Kidney epithelial cell (primary cell): ENCODE measurements at regions not wholly inside any gene's neighbourhood (a gene's known extent, or its start where the extent isn't known, plus 50 kb on each side); places are given as distances from the start of the nearest gene placed in this dataset.

ENCODE experiments used
- DNase-seq: peaks from one replicate; pipeline ENCODE4 v3.0.0-alpha.2; 2010; ENCODE audit warnings: low read depth
- H3K27me3 ChIP-seq: 2 replicates; pipeline ENCODE4 v1.6.0; 2011; ENCODE audit warnings: low read length; ENCODE audit not compliant: control insufficient read depth, insufficient read depth
- H3K36me3 ChIP-seq: 2 replicates; pipeline ENCODE4 v1.5.1; 2011; ENCODE audit warnings: low read length; ENCODE audit not compliant: control insufficient read depth, insufficient read depth
- H3K4me3 ChIP-seq: 2 replicates; pipeline ENCODE4 v1.5.1; 2011; ENCODE audit warnings: low read depth, mild to moderate bottlenecking, control low read depth, low read length
- CTCF ChIP-seq: IDR thresholded peaks from 2 replicates; pipeline ENCODE4 v1.5.1; 2011; ENCODE audit warnings: mild to moderate bottlenecking, moderate library complexity, low read length, control low read depth, inconsistent platforms; ENCODE audit not compliant: insufficient read depth, poor library complexity, severe bottlenecking

- Histone ChIP-seq H3K36me3 (no peaks in the 10 kb centered on the region), H3K27me3 (no peaks in the 10 kb centered on the region), H3K4me3 (no peak overlapping the region)
- DNase-seq, result no peak
- no peak for TF ChIP-seq CTCF
These were observed 118.3 kb upstream of the SOX6 start for GRCh38 chr11:16474659-16475058.

- no peaks in the 10 kb centered on the region for H3K36me3 ChIP-seq
- TF ChIP-seq CTCF, result no peak
- H3K27me3 ChIP-seq, result no peaks in the 10 kb centered on the region
- DNase-seq, result no peak
- no peak overlapping the region for H3K4me3 ChIP-seq
These were observed 113.6 kb upstream of the SOX6 start for GRCh38 chr11:16469968-16470367.

GRCh38 chr11:16468735-16469453 lies 112.5 kb upstream of the SOX6 start:
- no peak overlapping the region for H3K4me3 ChIP-seq
- DNase-seq, result no peak
- H3K36me3 ChIP-seq, result no peaks in the 10 kb centered on the region
- no peak for TF ChIP-seq CTCF
- H3K27me3 ChIP-seq, result no peaks in the 10 kb centered on the region

GRCh38 chr11:16460508-16460907 lies 104.2 kb upstream of the SOX6 start:
- DNase-seq, result no peak
- Histone ChIP-seq H3K27me3 (no peaks in the 10 kb centered on the region), H3K36me3 (no peaks in the 10 kb centered on the region), H3K4me3 (no peak overlapping the region)
- TF ChIP-seq CTCF, result no peak

GRCh38 chr11:16456366-16456765 lies 100.0 kb upstream of the SOX6 start:
- H3K27me3 ChIP-seq, result no peaks in the 10 kb centered on the region
- TF ChIP-seq CTCF, result no peak
- DNase-seq, result no peak
- no peaks in the 10 kb centered on the region for H3K36me3 ChIP-seq
- no peak overlapping the region for H3K4me3 ChIP-seq

GRCh38 chr11:16454289-16454863 lies 98.0 kb upstream of the SOX6 start:
- no peaks in the 10 kb centered on the region for H3K27me3 ChIP-seq

More at GRCh38 chr11:16454289-16454863, 98.0 kb upstream of the SOX6 start:
- Histone ChIP-seq H3K36me3 (no peaks in the 10 kb centered on the region), H3K4me3 (no peak overlapping the region)
- no peak for TF ChIP-seq CTCF
- DNase-seq, result no peak
